SU-DHL-6 (cell line): ENCODE measurements at regions not wholly inside any gene's neighbourhood (a gene's known extent, or its start where the extent isn't known, plus 50 kb on each side); places are given as distances from the start of the nearest gene placed in this dataset.

ENCODE experiments used
- H2AFZ ChIP-seq: fragments of 200-600 bp; sonication (generic); 2 replicates; pipeline ENCODE4 v1.6.1; 2014; ENCODE audit warnings: low read depth, mild to moderate bottlenecking, moderate library complexity, mixed read lengths, antibody characterized with exemption, low read length; ENCODE audit not compliant: severe bottlenecking
- H3F3A ChIP-seq: fragments of 200-600 bp; shearing (Covaris generic); 2 replicates; pipeline ENCODE4 v1.6.0; 2016; ENCODE audit warnings: antibody characterized with exemption, mild to moderate bottlenecking; ENCODE audit not compliant: insufficient read depth
- H3K27ac ChIP-seq: fragments of 200-600 bp; sonication (generic); 2 replicates; pipeline ENCODE4 v1.5.1; 2016; ENCODE audit warnings: low read depth, mild to moderate bottlenecking, low read length, moderate library complexity, mixed read lengths
- H3K27me3 ChIP-seq: fragments of 200-600 bp; sonication (generic), shearing (Covaris generic); 2 replicates; pipeline ENCODE4 v1.6.0; 2014; ENCODE audit warnings: mild to moderate bottlenecking, low read length
- H3K36me3 ChIP-seq: fragments of 200-600 bp; sonication (generic); 2 replicates; pipeline ENCODE4 v1.6.1; 2014; ENCODE audit warnings: mild to moderate bottlenecking, low read length, mixed read lengths
- H3K4me2 ChIP-seq: fragments of 300-600, 200-600 bp; shearing (Covaris generic), sonication (generic); 2 replicates; pipeline ENCODE4 v1.6.0; 2014; ENCODE audit warnings: low read length, low read depth, mild to moderate bottlenecking; ENCODE audit not compliant: poor library complexity, severe bottlenecking
- H3K4me3 ChIP-seq: fragments of 200-600 bp; sonication (generic); 2 replicates; pipeline ENCODE4 v1.5.1; 2014; ENCODE audit warnings: antibody characterized with exemption, low read length, mild to moderate bottlenecking, mixed read lengths; ENCODE audit not compliant: insufficient read depth, poor library complexity, severe bottlenecking
- H3K79me2 ChIP-seq: fragments of 200-600 bp; sonication (generic); 2 replicates; pipeline ENCODE4 v1.6.1; 2014; ENCODE audit warnings: mild to moderate bottlenecking, low read length, moderate library complexity; ENCODE audit not compliant: insufficient read depth
- H3K9ac ChIP-seq: fragments of 200-600 bp; sonication (generic); 2 replicates; pipeline ENCODE4 v1.7.0; 2014; ENCODE audit warnings: mild to moderate bottlenecking, low read length
- H3K9me2 ChIP-seq: fragments of 200-600 bp; sonication (generic); replicated peaks from 2 replicates; pipeline ENCODE4 v1.6.1; 2014; ENCODE audit warnings: low read length; ENCODE audit not compliant: insufficient read depth
- H3K9me3 ChIP-seq: fragments of 200-600 bp; sonication (generic); 2 replicates; pipeline ENCODE4 v1.6.1; 2014; ENCODE audit warnings: low read length, mixed read lengths; ENCODE audit not compliant: insufficient read depth
- H4K20me1 ChIP-seq: fragments of 200-600 bp; sonication (generic); 2 replicates; pipeline ENCODE4 v1.6.1; 2014; ENCODE audit warnings: low read depth, mild to moderate bottlenecking, antibody characterized with exemption, low read length, moderate library complexity, mixed read lengths
- EZH2phosphoT487 ChIP-seq: fragments of 200-600 bp; sonication (generic), shearing (Covaris generic); conservative IDR thresholded peaks from 2 replicates; pipeline ENCODE4 v1.6.1; 2018; ENCODE audit warnings: mild to moderate bottlenecking, antibody characterized with exemption, low read length, moderate library complexity, mixed read lengths
- TF ChIP-seq, protein P1 (sequence below): fragments of 200-600 bp; sonication (generic); IDR thresholded peaks from one replicate; pipeline ENCODE4 v1.5.1; 2017; ENCODE audit warnings: antibody characterized with exemption, mild to moderate bottlenecking, low read length, moderate library complexity; ENCODE audit not compliant: insufficient read depth, poor library complexity, severe bottlenecking

DNA sequence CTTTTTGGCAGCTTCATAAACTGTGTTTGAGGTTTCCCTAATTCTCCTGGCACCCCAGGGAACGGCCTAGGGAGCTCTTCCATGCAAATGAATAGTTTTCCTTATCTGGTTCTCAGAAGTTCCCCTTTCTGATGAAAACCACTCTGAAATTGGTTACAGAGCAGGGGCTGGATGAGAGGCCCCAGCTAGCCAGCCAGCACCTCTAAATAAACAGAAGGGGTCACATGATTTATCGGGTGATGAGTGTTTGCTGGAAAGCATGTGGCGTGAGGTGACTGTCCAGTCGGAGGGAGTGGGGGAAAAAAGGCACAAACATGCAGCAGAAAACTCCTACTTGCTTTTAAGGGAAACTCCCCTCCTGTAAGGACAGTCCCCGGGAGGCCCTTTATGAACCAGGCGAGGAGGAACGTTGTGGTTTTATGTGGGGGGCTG is 261.2 kb upstream of the ANKRD55 start:
- TF ChIP-seq EZH2phosphoT487, result no peak
- TF ChIP-seq, protein P1, sequence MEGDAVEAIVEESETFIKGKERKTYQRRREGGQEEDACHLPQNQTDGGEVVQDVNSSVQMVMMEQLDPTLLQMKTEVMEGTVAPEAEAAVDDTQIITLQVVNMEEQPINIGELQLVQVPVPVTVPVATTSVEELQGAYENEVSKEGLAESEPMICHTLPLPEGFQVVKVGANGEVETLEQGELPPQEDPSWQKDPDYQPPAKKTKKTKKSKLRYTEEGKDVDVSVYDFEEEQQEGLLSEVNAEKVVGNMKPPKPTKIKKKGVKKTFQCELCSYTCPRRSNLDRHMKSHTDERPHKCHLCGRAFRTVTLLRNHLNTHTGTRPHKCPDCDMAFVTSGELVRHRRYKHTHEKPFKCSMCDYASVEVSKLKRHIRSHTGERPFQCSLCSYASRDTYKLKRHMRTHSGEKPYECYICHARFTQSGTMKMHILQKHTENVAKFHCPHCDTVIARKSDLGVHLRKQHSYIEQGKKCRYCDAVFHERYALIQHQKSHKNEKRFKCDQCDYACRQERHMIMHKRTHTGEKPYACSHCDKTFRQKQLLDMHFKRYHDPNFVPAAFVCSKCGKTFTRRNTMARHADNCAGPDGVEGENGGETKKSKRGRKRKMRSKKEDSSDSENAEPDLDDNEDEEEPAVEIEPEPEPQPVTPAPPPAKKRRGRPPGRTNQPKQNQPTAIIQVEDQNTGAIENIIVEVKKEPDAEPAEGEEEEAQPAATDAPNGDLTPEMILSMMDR, result no peak
- Histone ChIP-seq H3K4me2 (no peak overlapping the region), H3K9ac (no peak overlapping the region)

DNA sequence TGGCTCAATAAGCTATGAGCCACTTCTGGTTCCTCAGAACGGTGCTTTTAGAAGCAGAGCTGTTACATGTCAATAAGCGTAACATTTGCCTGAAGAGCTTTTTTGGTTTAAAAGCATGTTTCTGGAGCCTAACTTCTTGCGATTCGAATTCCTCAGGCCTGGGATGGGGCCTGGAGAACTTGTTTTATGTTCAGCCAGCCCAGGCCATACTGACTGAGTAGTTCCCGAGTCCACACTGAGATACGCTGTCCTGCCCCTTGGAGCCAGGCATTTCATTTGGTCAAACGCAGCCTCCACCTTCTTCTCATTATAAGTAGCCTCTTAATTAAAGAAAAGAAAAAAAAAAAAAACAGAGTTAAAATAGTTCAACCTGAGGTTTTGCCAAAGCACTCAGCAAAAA is 260.6 kb upstream of the ANKRD55 start:
- TF ChIP-seq, protein P1, result no peak
- TF ChIP-seq EZH2phosphoT487, result no peak

More for the DNA sequence above, 261.2 kb upstream of the ANKRD55 start:
- no peak overlapping the region for H3K4me3 ChIP-seq
- no peaks in the 10 kb centered on the region for H3K9me2 ChIP-seq
- no peak overlapping the region for H3K27ac ChIP-seq
- H3K9me3 ChIP-seq, result no peaks in the 10 kb centered on the region
- no peaks in the 10 kb centered on the region for H4K20me1 ChIP-seq
- H2AFZ ChIP-seq, result no peak overlapping the region
- no peaks in the 10 kb centered on the region for H3K36me3 ChIP-seq
- H3K27me3 ChIP-seq, result no peaks in the 10 kb centered on the region
- H3F3A ChIP-seq, result no peaks in the 10 kb centered on the region
- H3K79me2 ChIP-seq, result no peaks in the 10 kb centered on the region

DNA sequence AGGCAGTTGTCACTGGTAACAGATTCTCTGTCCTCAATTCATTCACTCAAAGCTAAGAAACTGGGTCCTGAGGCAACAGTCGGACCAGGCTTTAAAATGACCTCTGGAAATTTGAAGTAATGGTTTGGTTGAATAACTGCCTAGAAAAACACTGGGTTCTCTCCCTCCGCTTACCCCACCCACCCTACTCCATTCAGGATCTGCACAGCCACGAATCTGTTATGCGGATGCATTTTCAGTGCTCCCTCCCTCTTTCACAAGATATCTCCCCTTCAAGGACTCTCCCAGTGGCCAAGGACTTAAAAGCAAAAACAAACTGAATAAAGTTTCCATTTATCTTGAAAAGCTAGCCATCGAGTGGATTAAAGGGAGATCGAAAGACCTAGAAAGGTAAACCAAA is 260.2 kb upstream of the ANKRD55 start:
- no peaks in the 10 kb centered on the region for H3F3A ChIP-seq
- no peak overlapping the region for H2AFZ ChIP-seq
- no peak overlapping the region for H3K27ac ChIP-seq
- H3K9me3 ChIP-seq, result no peaks in the 10 kb centered on the region
- no peak overlapping the region for H3K4me2 ChIP-seq
- no peaks in the 10 kb centered on the region for H3K27me3 ChIP-seq
- H3K36me3 ChIP-seq, result no peaks in the 10 kb centered on the region
- TF ChIP-seq EZH2phosphoT487, result no peak
- TF ChIP-seq, protein P1, result no peak
- no peak overlapping the region for H3K4me3 ChIP-seq
- no peaks in the 10 kb centered on the region for H4K20me1 ChIP-seq
- no peaks in the 10 kb centered on the region for H3K9me2 ChIP-seq
- H3K79me2 ChIP-seq, result no peaks in the 10 kb centered on the region
- H3K9ac ChIP-seq, result no peak overlapping the region

More for the DNA sequence above, 260.6 kb upstream of the ANKRD55 start:
- Histone ChIP-seq H3K27ac (no peak overlapping the region), H3K9me3 (no peaks in the 10 kb centered on the region), H3K9ac (no peak overlapping the region), H3F3A (no peaks in the 10 kb centered on the region), H3K4me3 (no peak overlapping the region), H2AFZ (no peak overlapping the region), H4K20me1 (no peaks in the 10 kb centered on the region), H3K4me2 (no peak overlapping the region), H3K9me2 (no peaks in the 10 kb centered on the region), H3K79me2 (no peaks in the 10 kb centered on the region), H3K36me3 (no peaks in the 10 kb centered on the region), H3K27me3 (no peaks in the 10 kb centered on the region)
